DND-41 (cell line): ENCODE measurements at regions not wholly inside any gene's neighbourhood (a gene's known extent, or its start where the extent isn't known, plus 50 kb on each side); places are given as distances from the start of the nearest gene placed in this dataset.

Source experiments
- CTCF ChIP-seq: IDR thresholded peaks from 2 replicates; pipeline ENCODE4 v1.5.1; 2012; ENCODE audit warnings: borderline replicate concordance, low read length, moderate library complexity, mild to moderate bottlenecking; ENCODE audit not compliant: poor library complexity, severe bottlenecking; ENCODE audit errors: extremely low read depth
- EZH2 ChIP-seq: IDR thresholded peaks from 3 replicates; pipeline ENCODE4 v1.6.1; 2012; ENCODE audit warnings: borderline replicate concordance, low read depth, mild to moderate bottlenecking, moderate library complexity, low read length, inconsistent platforms; ENCODE audit not compliant: severe bottlenecking

GRCh38 chr18:6650127-6650507 is 79.4 kb upstream of the ARHGAP28 start:
- TF ChIP-seq CTCF = no peak
- TF ChIP-seq EZH2 = no peak
